Neural cell (in vitro differentiated cells): ENCODE measurements at regions not wholly inside any gene's neighbourhood (a gene's known extent, or its start where the extent isn't known, plus 50 kb on each side); places are given as distances from the start of the nearest gene placed in this dataset.

Experiments used
- CTCF ChIP-seq: fragments of 450-650 bp; IDR thresholded peaks from 2 replicates; pipeline ENCODE4 v1.5.1; 2014; ENCODE audit warnings: antibody characterized with exemption, mild to moderate bottlenecking, moderate library complexity; ENCODE audit not compliant: poor library complexity, severe bottlenecking
- EP300 ChIP-seq: fragments of 450-650 bp; conservative IDR thresholded peaks from 2 replicates; pipeline ENCODE4 v1.6.1; 2014; ENCODE audit warnings: antibody characterized with exemption, mild to moderate bottlenecking, moderate library complexity; ENCODE audit not compliant: poor library complexity, severe bottlenecking
- EZH2 ChIP-seq: fragments of 200-600, 300-800 bp; shearing (Covaris generic), sonication (generic); IDR thresholded peaks from 2 replicates; pipeline ENCODE4 v1.6.1; 2014; ENCODE audit warnings: antibody characterized with exemption, low read length, borderline replicate concordance, mild to moderate bottlenecking; ENCODE audit not compliant: insufficient read depth, poor library complexity, severe bottlenecking
- MXI1 ChIP-seq: fragments of 450-650 bp; conservative IDR thresholded peaks from 2 replicates; pipeline ENCODE4 v1.6.1; 2014; ENCODE audit warnings: antibody characterized with exemption, mild to moderate bottlenecking; ENCODE audit not compliant: poor library complexity, severe bottlenecking
- POLR2AphosphoS5 ChIP-seq: IDR thresholded peaks from 2 replicates; pipeline ENCODE4 v1.6.1; 2012
- RAD21 ChIP-seq: fragments of 450-650 bp; conservative IDR thresholded peaks from 2 replicates; pipeline ENCODE4 v1.6.1; 2014; ENCODE audit warnings: antibody characterized with exemption, mild to moderate bottlenecking, moderate library complexity
- REST ChIP-seq: IDR thresholded peaks from 2 replicates; pipeline ENCODE4 v1.6.1; 2012; ENCODE audit warnings: borderline replicate concordance
- TAF1 ChIP-seq: IDR thresholded peaks from 2 replicates; pipeline ENCODE4 v1.6.1; 2012; ENCODE audit warnings: low read depth

GRCh38 chr16:52318302-52319009 is 228.5 kb downstream of the TOX3 start:
- TF ChIP-seq CTCF (no peak), POLR2AphosphoS5 (no peak), RAD21 (no peak), EP300 (no peak), REST (no peak), EZH2 (no peak), MXI1 (no peak), TAF1 (no peak)
